AG09309 (cell line): ENCODE measurements at regions not wholly inside any gene's neighbourhood (a gene's known extent, or its start where the extent isn't known, plus 50 kb on each side); places are given as distances from the start of the nearest gene placed in this dataset.

Experiments
- DNase-seq: peaks from one replicate; pipeline ENCODE4 v3.0.0-alpha.2; 2010; ENCODE audit warnings: low read depth
- H3K4me3 ChIP-seq: 2 replicates; pipeline ENCODE4 v1.5.1; 2011; ENCODE audit warnings: mild to moderate bottlenecking, low read depth, low read length, moderate library complexity; ENCODE audit not compliant: control insufficient read depth
- CTCF ChIP-seq: IDR thresholded peaks from 2 replicates; pipeline ENCODE4 v1.5.1; 2011; ENCODE audit warnings: mild to moderate bottlenecking, low read depth, low read length, inconsistent platforms; ENCODE audit not compliant: insufficient read depth, control insufficient read depth; ENCODE audit errors: missing control alignments

DNA sequence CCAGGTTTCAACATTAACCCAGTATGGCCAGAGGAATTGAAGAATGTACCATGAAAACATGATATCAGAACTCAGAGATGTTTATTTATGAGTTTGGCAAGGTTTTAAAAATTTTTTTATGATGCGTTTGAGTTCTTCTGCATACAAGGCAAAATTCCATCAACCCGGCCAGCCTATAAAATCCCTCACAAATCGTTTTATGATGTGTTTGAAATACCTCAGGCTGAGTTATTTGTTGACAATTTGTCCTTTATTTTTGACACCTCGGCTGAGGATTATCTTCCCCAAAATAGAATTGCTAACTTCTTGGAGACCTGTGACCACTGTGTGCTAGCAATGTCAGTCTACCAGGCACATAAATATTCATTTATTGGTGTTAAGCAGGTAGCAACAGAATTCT is 91.9 kb upstream of the SLC24A3 start:
- H3K4me3 ChIP-seq = no peak overlapping the region
- DNase-seq = no peak
- TF ChIP-seq CTCF = no peak

- no peak overlapping the region for H3K4me3 ChIP-seq
- DNase-seq = no peak
- TF ChIP-seq CTCF = no peak
Measured at GRCh38 chr20:19121463-19121862, 91.0 kb upstream of the SLC24A3 start.

GRCh38 chr20:19121916-19122315 is 90.5 kb upstream of the SLC24A3 start:
- TF ChIP-seq CTCF = no peak
- no peak overlapping the region for H3K4me3 ChIP-seq
- no peak for DNase-seq

DNA sequence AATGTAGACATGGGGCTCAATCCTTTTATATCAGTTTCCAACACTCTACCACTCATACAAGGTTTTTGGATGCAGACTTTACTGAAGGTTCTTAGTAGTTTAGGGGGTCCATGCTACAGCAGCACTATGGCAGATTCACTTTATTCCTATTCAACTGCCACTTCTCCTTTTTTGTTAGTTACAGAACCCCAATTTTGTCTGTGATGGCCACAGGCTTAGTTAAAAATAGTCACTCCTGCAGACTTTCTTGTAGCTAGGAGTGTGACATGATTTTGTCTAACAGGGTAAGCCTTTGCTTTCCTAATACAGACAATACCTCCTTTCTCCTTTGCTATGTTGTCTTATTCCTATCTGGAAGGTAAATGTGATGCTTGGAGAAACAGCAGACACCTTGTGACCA is 90.0 kb upstream of the SLC24A3 start:
- no peak for DNase-seq
- no peak for TF ChIP-seq CTCF
- no peak overlapping the region for H3K4me3 ChIP-seq

DNA sequence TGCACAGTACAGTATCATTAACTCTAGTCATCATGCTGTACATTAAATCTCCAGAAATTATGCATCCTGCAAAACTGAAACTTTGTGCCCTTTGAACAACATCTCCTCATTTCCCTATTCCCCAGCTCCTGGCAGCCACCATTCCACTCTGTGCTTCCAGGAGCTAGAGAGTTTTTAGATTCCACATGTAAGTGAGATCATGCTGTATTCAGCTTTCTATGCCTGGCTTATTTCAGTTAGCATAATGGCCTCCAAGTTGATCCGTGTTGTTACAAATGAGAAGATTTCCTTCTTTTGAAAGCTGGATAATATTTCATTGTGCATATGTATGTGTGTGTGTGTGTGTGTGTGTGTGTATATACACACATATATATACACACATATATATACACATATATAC is 86.9 kb upstream of the SLC24A3 start:
- no peak for TF ChIP-seq CTCF

DNA sequence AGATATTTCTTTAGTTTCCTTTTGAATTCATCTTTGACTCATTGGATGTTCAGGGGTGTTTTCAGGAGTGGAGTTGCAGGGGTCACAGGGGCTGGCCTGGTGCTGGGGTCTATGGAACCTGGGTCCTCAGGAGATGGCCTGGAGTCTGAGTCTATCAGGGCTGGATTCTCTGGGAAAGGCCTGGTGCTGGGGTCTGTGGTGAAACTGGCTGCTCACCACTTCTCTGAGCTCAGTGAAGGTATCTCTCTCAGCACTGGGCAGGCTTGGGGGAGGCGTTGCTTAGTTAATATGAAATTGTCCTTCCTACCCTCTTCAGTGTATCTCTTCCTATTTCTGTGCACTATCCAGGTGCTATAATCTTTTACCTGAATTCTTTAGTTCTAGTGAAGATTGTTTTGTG is 83.1 kb upstream of the SLC24A3 start:
- TF ChIP-seq CTCF = no peak
- no peak for DNase-seq
- no peak overlapping the region for H3K4me3 ChIP-seq

More for the DNA sequence above, 86.9 kb upstream of the SLC24A3 start:
- no peak for DNase-seq
- no peak overlapping the region for H3K4me3 ChIP-seq

DNA sequence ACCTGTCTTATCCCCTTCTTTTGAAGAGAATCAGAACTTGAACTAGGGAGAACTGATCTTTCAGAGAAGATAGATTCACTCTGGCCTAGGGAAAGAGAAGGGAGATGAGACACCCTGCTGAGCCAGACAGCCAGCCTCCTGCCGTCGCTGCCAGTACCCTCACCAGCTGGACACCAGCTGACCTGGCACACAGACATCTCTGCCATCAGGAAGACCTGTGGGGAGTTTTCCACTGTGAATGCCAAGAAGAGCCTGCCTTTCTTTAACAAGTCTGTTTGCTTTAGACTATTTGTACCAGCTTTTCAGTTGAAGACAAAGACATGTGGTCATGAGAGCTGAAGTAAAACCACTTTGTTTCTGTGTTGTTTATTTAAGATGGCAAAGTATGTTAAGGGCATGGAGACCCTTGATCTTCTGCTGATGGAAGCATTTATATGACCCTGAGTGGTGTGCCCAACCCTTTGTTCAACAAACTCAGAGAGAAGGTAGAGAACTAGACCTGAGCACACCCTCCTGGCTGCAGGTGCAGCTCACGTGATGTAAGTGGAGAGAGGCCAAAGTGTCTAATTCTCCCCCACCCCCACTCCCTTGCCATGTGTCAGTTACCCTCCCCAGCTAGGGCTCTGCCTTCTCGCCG is 82.3 kb upstream of the SLC24A3 start:
- no peak overlapping the region for H3K4me3 ChIP-seq
- no peak for DNase-seq
- no peak for TF ChIP-seq CTCF
